Hepatocyte (in vitro differentiated cells): ENCODE measurements at regions not wholly inside any gene's neighbourhood (a gene's known extent, or its start where the extent isn't known, plus 50 kb on each side); places are given as distances from the start of the nearest gene placed in this dataset.

ENCODE experiments used
- DNase-seq: peaks from one replicate; pipeline ENCODE4 v3.0.0-alpha.2; 2016; ENCODE audit warnings: low spot score
- H2AFZ ChIP-seq: fragments of 200-600 bp; sonication (generic); 2 replicates; pipeline ENCODE4 v1.6.0; 2016; ENCODE audit warnings: antibody characterized with exemption, mild to moderate bottlenecking
- H3K27ac ChIP-seq: fragments of 200-600 bp; sonication (generic); 2 replicates; pipeline ENCODE4 v1.5.1; 2016; ENCODE audit warnings: mild to moderate bottlenecking
- H3K27me3 ChIP-seq: fragments of 200-600 bp; sonication (generic); 2 replicates; pipeline ENCODE4 v1.6.1; 2016
- H3K36me3 ChIP-seq: fragments of 200-600 bp; sonication (generic); replicated peaks from 2 replicates; pipeline ENCODE4 v1.5.1; 2016; ENCODE audit warnings: low read depth; ENCODE audit not compliant: insufficient read depth
- H3K4me1 ChIP-seq: fragments of 200-600 bp; sonication (generic); 2 replicates; pipeline ENCODE4 v1.5.1; 2016; ENCODE audit warnings: mild to moderate bottlenecking, moderate library complexity; ENCODE audit not compliant: insufficient read depth
- H3K4me2 ChIP-seq: fragments of 200-600 bp; sonication (generic); 2 replicates; pipeline ENCODE4 v1.6.0; 2016
- H3K4me3 ChIP-seq: fragments of 200-600 bp; sonication (generic); 2 replicates; pipeline ENCODE4 v1.5.1; 2016; ENCODE audit warnings: mild to moderate bottlenecking
- H3K79me2 ChIP-seq: fragments of 200-600 bp; sonication (generic); 2 replicates; pipeline ENCODE4 v1.6.0; 2017; ENCODE audit warnings: mild to moderate bottlenecking
- H3K9me2 ChIP-seq: fragments of 200-600 bp; sonication (generic); replicated peaks from 2 replicates; pipeline ENCODE4 v1.6.0; 2017; ENCODE audit warnings: mild to moderate bottlenecking; ENCODE audit not compliant: insufficient read depth
- H3K9me3 ChIP-seq: fragments of 200-600 bp; sonication (generic); 2 replicates; pipeline ENCODE4 v1.5.1; 2016; ENCODE audit warnings: low read depth, mild to moderate bottlenecking
- H4K20me1 ChIP-seq: fragments of 200-600 bp; sonication (generic); 2 replicates; pipeline ENCODE4 v1.6.0; 2016; ENCODE audit warnings: mild to moderate bottlenecking; ENCODE audit not compliant: insufficient read depth, poor library complexity, severe bottlenecking
- CTCF ChIP-seq: fragments of 200-600 bp; sonication (generic); IDR thresholded peaks from 2 replicates; pipeline ENCODE4 v1.5.1; 2016; ENCODE audit warnings: antibody characterized with exemption, mild to moderate bottlenecking; ENCODE audit not compliant: poor library complexity
- EZH2 ChIP-seq: fragments of 200-600 bp; sonication (generic); IDR thresholded peaks from 2 replicates; pipeline ENCODE4 v1.6.1; 2016; ENCODE audit warnings: antibody characterized with exemption, mild to moderate bottlenecking, borderline replicate concordance
- EZH2phosphoT487 ChIP-seq: fragments of 200-600 bp; sonication (generic); IDR thresholded peaks from one replicate; pipeline ENCODE4 v1.6.1; 2018; ENCODE audit warnings: antibody characterized with exemption, mild to moderate bottlenecking, low read depth, moderate library complexity; ENCODE audit not compliant: unreplicated experiment, severe bottlenecking
- WGBS: methylation state at CpG from one replicate; pipeline ENCODE4 v1.1.6; 2016; ENCODE audit warnings: low lambda C conversion rate; ENCODE audit errors: missing lambda C conversion rate; 5-methylcytosine and 5-hydroxymethylcytosine counted together

DNA sequence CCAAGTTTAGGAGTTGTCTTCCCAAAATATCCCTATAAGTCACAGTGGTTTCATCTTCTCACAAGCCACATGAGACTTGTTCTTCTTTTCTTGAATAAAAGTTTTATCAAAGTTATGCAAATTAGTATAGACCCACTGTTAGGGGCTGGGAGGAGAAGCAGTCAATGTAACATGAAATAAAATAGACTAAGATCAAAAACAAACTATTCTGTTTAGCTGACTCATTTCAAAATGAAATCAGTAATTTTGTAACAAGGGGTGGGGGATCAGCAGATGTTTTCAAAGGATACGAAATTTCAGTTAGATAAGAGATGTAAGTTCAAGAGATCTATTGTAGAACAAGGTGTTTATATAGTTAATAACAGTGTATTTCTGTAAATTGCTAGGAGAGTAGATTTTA lies 339.6 kb upstream of the PRDM1 start:
- no peak for TF ChIP-seq EZH2
- TF ChIP-seq EZH2phosphoT487: no peak
- no peak for TF ChIP-seq CTCF
- Histone ChIP-seq H3K36me3 (peaks cover 4% of the 10 kb centered on the region), H3K27me3 (no peaks in the 10 kb centered on the region), H3K4me2 (no peak overlapping the region), H3K4me1 (no peaks in the 10 kb centered on the region), H2AFZ (no peak overlapping the region), H3K27ac (no peak overlapping the region), H3K4me3 (no peak overlapping the region), H3K9me2 (no peaks in the 10 kb centered on the region), H4K20me1 (no peaks in the 10 kb centered on the region), H3K79me2 (no peaks in the 10 kb centered on the region), H3K9me3 (peaks cover 3% of the 10 kb centered on the region)
- WGBS: 76% methylated on average over 1 of the region's 1 CpG
- DNase-seq: no peak

- Histone ChIP-seq H4K20me1 (no peaks in the 10 kb centered on the region), H3K79me2 (no peaks in the 10 kb centered on the region), H3K9me3 (peaks cover 3% of the 10 kb centered on the region), H3K4me2 (no peak overlapping the region), H3K9me2 (no peaks in the 10 kb centered on the region), H3K27ac (no peak overlapping the region), H3K4me3 (no peak overlapping the region), H3K27me3 (no peaks in the 10 kb centered on the region), H3K36me3 (peaks cover 4% of the 10 kb centered on the region), H3K4me1 (no peaks in the 10 kb centered on the region), H2AFZ (no peak overlapping the region)
- TF ChIP-seq EZH2phosphoT487 (no peak), CTCF (no peak), EZH2 (no peak)
- 50% methylated on average over 1 of the region's 1 CpG for WGBS
- no peak for DNase-seq
Observed at GRCh38 chr6:105746130-105746505, 340.0 kb upstream of the PRDM1 start.

DNA sequence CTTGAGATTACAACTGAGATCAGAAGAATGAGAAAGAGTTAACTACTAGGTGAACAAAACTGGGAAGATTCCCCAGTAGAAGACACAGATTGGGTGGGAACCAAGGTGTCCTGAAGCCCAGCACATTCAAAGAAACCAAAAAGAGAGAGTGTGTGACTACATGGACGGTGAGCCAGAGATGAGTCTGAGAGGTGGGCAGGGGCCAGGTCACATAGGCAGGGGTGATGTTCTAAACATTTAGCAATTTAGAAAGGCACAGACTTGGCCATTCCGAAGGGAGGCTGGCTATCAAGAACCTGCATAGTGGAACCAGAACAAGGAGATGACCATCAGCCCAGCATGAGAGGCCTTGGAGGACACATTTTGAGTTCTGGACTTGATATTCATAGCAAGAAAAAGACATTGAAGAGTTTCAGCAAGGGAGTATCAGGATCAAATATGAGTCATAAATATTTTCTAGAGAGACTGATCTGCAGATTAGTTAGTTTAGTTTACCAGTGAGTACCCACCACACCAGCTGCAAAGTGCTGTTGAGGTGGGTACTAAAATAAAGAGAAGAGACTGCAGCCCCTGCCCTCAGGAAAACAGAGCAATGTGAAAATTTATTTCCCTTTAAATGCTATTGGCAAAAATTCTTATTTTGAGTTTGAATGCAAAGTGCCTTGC lies 340.5 kb upstream of the PRDM1 start:
- Histone ChIP-seq H3K27ac (no peak overlapping the region), H4K20me1 (no peaks in the 10 kb centered on the region), H3K27me3 (no peaks in the 10 kb centered on the region), H3K79me2 (no peaks in the 10 kb centered on the region), H3K4me2 (no peak overlapping the region), H3K4me1 (no peaks in the 10 kb centered on the region), H3K9me2 (no peaks in the 10 kb centered on the region), H3K4me3 (no peak overlapping the region), H2AFZ (no peak overlapping the region), H3K36me3 (peaks cover 4% of the 10 kb centered on the region), H3K9me3 (peaks cover 3% of the 10 kb centered on the region)
- TF ChIP-seq CTCF (no peak), EZH2 (no peak), EZH2phosphoT487 (no peak)
- DNase-seq: no peak
- WGBS: 92% methylated on average over 2 of the region's 2 CpGs
